NCI-H1694 treated with DMSO at 0.1 percent for 48 hours (cell line): ENCODE measurements at regions not wholly inside any gene's neighbourhood (a gene's known extent, or its start where the extent isn't known, plus 50 kb on each side); places are given as distances from the start of the nearest gene placed in this dataset.
"Not testable (repeated sequence)": the region's sequence is repeated elsewhere in the genome, so short reads cannot be mapped to it uniquely, and the experiment has no call there.

Experiments used
- DNase-seq: peaks from one replicate; lab custom pipeline; 2025; lab: John Stamatoyannopoulos, UW

- no peak for DNase-seq
Observed at GRCh38 chr3:81851176-81851575, 89.7 kb upstream of the GBE1 start.

DNA sequence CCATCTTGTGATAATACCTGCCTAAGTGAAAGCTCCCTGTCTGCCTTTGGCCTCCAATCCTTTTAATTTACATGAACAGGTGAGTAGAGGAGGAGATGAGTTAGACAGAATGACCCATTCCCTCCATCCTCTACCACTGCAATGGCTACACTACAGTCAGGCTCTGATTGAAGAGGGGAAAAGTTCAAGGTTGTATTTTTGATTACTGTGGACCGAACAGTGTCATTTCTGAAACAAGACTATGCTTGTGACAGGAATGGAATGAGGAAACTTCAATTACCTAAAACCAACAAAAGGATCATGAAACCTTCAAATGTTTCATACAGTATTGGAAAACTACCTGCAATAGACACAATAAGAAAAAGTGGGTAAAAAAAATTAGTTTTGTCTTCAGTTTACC lies 85.5 kb upstream of the GBE1 start:
- no peak for DNase-seq

GRCh38 chr3:81841540-81841939 lies 80.1 kb upstream of the GBE1 start:
- DNase-seq, result no peak

DNA sequence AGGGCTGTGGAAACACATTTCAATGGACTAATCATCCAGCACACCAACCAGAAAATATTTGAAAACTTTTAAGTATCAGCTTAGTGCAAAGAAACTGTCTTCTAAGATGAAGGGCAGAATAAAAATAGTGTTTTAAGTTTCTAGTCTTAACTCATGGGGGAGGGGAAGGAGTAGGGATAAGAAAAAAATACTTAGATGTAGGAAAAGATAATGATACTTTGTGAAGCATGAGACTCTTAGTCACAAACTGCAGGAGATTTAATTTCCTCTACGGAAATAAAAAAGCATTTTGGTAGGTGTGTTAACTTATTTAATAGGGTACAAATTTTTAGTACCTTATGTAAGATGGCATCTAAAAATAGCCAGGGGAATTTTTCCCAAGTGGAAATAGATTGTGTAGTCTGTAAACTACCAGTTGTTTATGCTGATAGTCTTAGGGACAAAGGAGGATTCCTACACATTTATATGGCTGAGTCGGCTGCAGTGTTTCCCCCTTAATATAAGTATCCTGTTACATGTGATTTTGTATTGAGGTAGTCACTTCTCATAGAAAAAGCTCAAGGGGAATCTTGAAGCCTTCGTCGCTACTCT lies 78.2 kb upstream of the GBE1 start:
- DNase-seq, result no peak

DNA sequence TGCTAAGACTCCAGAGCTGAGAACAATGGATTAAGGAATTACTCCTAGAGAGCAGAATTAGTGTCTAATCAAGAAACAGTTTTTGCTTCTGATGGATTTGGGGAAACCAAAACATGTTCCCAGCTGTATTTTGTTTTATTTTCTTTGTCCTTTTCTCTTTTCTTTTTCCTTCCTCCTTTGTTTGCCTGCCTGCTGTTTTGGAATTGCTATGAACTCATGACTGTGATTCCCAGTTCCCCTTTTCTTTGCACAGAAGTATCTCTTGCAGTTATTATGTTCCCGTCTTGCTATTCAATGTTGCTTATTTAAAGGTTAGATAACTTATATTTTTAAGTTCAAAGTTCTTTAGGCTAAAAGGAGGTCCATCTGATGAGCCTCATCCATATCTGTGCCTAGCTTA lies 77.0 kb upstream of the GBE1 start:
- no peak for DNase-seq

- no peak for DNase-seq
Observed at GRCh38 chr3:81837071-81837593, 75.7 kb upstream of the GBE1 start.

DNA sequence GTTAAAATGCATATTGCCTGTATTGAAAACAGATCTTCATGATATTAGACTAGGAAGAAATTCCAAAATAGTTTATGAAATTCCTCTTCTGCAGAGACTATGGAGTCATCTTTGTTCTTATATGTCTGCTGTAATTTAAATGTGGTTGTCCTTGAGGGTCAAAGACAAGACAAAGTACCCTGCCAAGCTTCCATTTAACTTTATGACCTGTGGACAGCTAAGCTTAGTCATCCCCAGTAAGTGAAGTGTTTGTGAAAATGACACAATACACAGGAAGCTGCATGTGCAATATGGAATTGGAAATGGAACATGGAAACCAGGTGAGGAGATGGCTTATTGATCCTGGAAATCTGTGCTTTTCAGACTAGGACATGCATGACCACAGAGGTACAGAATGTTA lies 68.5 kb upstream of the GBE1 start:
- no peak for DNase-seq

DNA sequence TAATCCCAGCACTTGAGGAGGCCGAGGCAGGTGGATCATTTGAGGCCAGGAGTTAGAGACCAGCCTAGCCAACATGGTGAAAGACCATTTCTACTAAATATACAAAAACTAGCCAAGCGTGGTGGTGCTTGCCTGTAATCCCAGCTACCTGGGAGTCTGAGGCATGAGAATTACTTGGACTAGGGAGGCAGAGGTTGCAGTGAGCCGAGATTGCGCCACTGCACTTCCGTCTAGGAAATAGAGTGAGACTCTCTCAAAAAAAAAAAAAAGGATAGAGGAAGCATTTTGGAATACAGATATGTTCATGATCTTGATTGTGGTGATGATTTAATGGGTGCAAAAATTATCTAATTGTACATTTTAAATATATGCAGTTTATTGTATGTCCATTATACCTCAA lies 67.8 kb upstream of the GBE1 start:
- not testable (repeated sequence) for DNase-seq

GRCh38 chr3:81823882-81824395 lies 62.5 kb upstream of the GBE1 start:
- DNase-seq, result peak; percentile 3

DNA sequence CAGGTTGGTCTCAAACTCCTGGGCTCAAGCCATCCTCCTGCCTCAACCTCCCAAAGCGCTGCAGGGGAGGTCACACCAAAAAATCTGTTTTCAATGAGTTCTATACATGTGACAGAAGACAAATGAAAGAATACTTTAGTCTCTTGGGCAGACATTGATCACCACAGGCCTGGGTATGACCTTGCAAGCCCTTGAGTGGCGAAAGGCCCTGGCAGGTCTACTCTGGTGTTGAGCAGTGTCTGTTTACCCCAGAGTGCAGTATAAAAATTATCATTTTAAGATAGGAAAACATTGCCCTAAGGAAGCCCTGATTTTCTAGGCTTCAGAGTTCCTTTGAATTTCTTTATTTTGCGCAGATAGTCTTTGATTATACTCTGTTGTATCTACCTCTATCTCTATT lies 61.6 kb upstream of the GBE1 start:
- DNase-seq, result no peak

GRCh38 chr3:81816473-81817250 lies 55.2 kb upstream of the GBE1 start:
- DNase-seq, result no peak

GRCh38 chr3:81812098-81812497 lies 50.7 kb upstream of the GBE1 start:
- not testable (repeated sequence) for DNase-seq
